Esophagus muscularis mucosa (tissue), 4 donors: ENCODE measurements at regions not wholly inside any gene's neighbourhood (a gene's known extent, or its start where the extent isn't known, plus 50 kb on each side); places are given as distances from the start of the nearest gene placed in this dataset.

Experiments
- DNase-seq: peaks from one replicate; pipeline ENCODE4 v3.0.0-alpha.2; 2017; ENCODE audit errors: extremely low spot score
- H3K27ac ChIP-seq, 4 donors: fragments of 200-600 bp; sonication (generic); replicated peaks in 1 of 4; 1 replicate in 3 of 4; 2 replicates in 1 of 4; pipeline ENCODE4 v1.5.1; 2016 to 2019; ENCODE audit warnings: mild to moderate bottlenecking in 1 of 4
- H3K27me3 ChIP-seq, 4 donors: fragments of 200-600 bp; sonication (generic); one replicate each; pipeline versions ENCODE4 v1.5.1 to v1.6.0; 2016 to 2019
- H3K36me3 ChIP-seq, 4 donors: fragments of 200-600 bp; sonication (generic); one replicate each; pipeline ENCODE4 v1.5.1; 2016 to 2019
- H3K4me1 ChIP-seq, 4 donors: fragments of 200-600 bp; sonication (generic); one replicate each; pipeline ENCODE4 v1.5.1; 2016 to 2019
- H3K4me3 ChIP-seq, 4 donors: fragments of 200-600 bp; sonication (generic); 1 replicate in 2 of 4; 2 replicates in 2 of 4; pipeline ENCODE4 v1.5.1; 2016 to 2019; ENCODE audit warnings: mild to moderate bottlenecking in 4 of 4, moderate library complexity in 1 of 4
- H3K9me3 ChIP-seq, 4 donors: fragments of 200-600 bp; sonication (generic); 1 replicate in 3 of 4; 2 replicates in 1 of 4; pipeline ENCODE4 v1.5.1; 2016 to 2019
- CTCF ChIP-seq, 3 experiments: fragments of 200-600 bp in 2 of 3; fragments of 450-650 bp in 1 of 3; sonication (generic) in 2 of 3; IDR thresholded peaks; one replicate each; pipeline ENCODE4 v1.5.1; 2017 to 2019; ENCODE audit warnings: antibody characterized with exemption in 3 of 3, mild to moderate bottlenecking in 2 of 3, moderate library complexity in 1 of 3
- EP300 ChIP-seq: sonication (generic); formaldehyde crosslinking; IDR thresholded peaks from one replicate; pipeline ENCODE4 v1.6.1; 2017; ENCODE audit warnings: antibody characterized with exemption
- POLR2A ChIP-seq: fragments of 450-650 bp; IDR thresholded peaks from one replicate; pipeline ENCODE4 v1.6.1; 2017; ENCODE audit warnings: antibody characterized with exemption, moderate library complexity, mild to moderate bottlenecking, low read depth
- POLR2AphosphoS5 ChIP-seq, 2 donors: sonication (generic); formaldehyde crosslinking; IDR thresholded peaks; one replicate each; pipeline ENCODE4 v1.6.1; 2017; ENCODE audit warnings: antibody characterized with exemption in 2 of 2
- WGBS: methylation state at CpG from one replicate; pipeline ENCODE4 v1.1.5; 2018; 5-methylcytosine and 5-hydroxymethylcytosine counted together
- intact Hi-C: fragments of 100-400 bp; cut with DNase I; formaldehyde crosslinking; loops from one replicate; pipeline ENCODE4 v1.15.1; 2023

- Histone ChIP-seq H3K27ac (no peak overlapping the region), H3K9me3 (no peaks in the 10 kb centered on the region)
- intact Hi-C loops, result no loop called here
These were observed 379.0 kb upstream of the TPM1 start for GRCh38 chr15:62663547-62663946.

DNA sequence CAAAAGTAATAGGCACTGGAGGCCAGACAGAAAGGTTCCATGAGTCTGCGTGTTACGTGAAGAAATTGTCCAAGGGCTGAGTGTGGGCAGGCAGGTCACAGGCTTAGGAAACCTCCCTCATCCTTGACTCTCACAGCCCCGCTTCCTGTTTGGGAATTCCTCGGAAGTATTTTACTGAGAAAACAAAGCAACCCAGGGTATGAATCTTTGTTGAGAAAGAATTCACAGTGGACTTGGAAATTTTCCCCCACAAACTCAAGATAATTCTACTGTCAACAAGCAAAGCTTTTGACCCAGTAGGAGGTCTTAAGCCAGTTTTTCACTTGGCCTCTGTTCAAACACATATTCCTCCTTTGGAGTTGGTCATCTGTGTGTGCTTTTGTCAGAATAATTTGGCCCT lies 377.1 kb upstream of the TPM1 start:
- 82% methylated on average over 4 of the region's 4 CpGs for WGBS

More at GRCh38 chr15:62663547-62663946, 379.0 kb upstream of the TPM1 start:
- TF ChIP-seq POLR2AphosphoS5 (IDR thresholded peaks at IDR 0.05), result no peak
- TF ChIP-seq POLR2A, result no peak
- no peak for TF ChIP-seq CTCF (IDR thresholded peaks at IDR 0.05)
- TF ChIP-seq EP300, result no peak
- no peak for DNase-seq
- no peaks in the 10 kb centered on the region for H3K4me1 ChIP-seq
- peaks cover 0 to 10% (median 6%) of the 10 kb centered on the region in 4 donors for H3K36me3 ChIP-seq
- no peak overlapping the region for H3K4me3 ChIP-seq
- H3K27me3 ChIP-seq, result no peaks in the 10 kb centered on the region

GRCh38 chr15:62666046-62666445 lies 376.5 kb upstream of the TPM1 start:
- Histone ChIP-seq H3K4me3 (no peak overlapping the region), H3K4me1 (no peaks in the 10 kb centered on the region), H3K36me3 (no peaks in the 10 kb centered on the region), H3K9me3 (no peaks in the 10 kb centered on the region), H3K27me3 (no peaks in the 10 kb centered on the region), H3K27ac (no peak overlapping the region)
- intact Hi-C loops, result no loop called here
- 96% methylated on average over 4 of the region's 4 CpGs for WGBS
- TF ChIP-seq EP300, result no peak
- TF ChIP-seq CTCF (IDR thresholded peaks at IDR 0.05), result no peak
- no peak for DNase-seq

More for the DNA sequence above, 377.1 kb upstream of the TPM1 start:
- no peak overlapping the region for H3K4me3 ChIP-seq
- intact Hi-C loops, result no loop called here
- H3K9me3 ChIP-seq, result no peaks in the 10 kb centered on the region
- no peak for DNase-seq
- H3K27ac ChIP-seq, result no peak overlapping the region
- H3K36me3 ChIP-seq, result no peaks in the 10 kb centered on the region
- H3K4me1 ChIP-seq, result no peaks in the 10 kb centered on the region
- no peaks in the 10 kb centered on the region for H3K27me3 ChIP-seq
- TF ChIP-seq EP300 (no peak), POLR2AphosphoS5 (IDR thresholded peaks at IDR 0.05) (no peak), CTCF (IDR thresholded peaks at IDR 0.05) (no peak), POLR2A (no peak)

GRCh38 chr15:62672268-62672667 lies 370.3 kb upstream of the TPM1 start:
- H3K36me3 ChIP-seq, result peaks cover 0 to 32% (median 17%) of the 10 kb centered on the region in 4 donors
- no peak overlapping the region for H3K27ac ChIP-seq
- WGBS, result 66% methylated on average over 2 of the region's 2 CpGs
- no peaks in the 10 kb centered on the region for H3K27me3 ChIP-seq
- no peaks in the 10 kb centered on the region for H3K4me1 ChIP-seq
- no peaks in the 10 kb centered on the region for H3K9me3 ChIP-seq
- TF ChIP-seq POLR2A (no peak), EP300 (no peak), CTCF (IDR thresholded peaks at IDR 0.05) (no peak), POLR2AphosphoS5 (IDR thresholded peaks at IDR 0.05) (no peak)
- no peak for DNase-seq
- intact Hi-C loops, result no loop called here
- no peak overlapping the region for H3K4me3 ChIP-seq

DNA sequence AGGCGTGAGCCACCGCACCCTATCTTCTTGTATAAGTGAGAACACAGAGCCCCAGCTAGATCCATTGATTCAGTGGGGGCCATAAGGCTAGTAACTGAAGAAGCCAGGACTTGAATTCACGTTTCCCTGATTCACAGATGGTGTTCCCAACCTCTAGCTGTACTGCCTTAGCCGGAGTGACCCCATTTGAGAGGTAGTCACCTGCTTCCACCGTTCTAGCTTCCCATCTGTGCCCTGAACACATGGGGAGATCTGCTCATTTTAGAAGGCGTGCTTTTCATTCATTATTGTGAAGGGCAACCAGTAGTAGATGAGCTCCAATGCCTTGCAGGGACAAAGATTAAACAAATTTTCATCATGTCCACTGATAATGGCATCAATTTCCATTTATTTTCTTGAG lies 365.7 kb upstream of the TPM1 start:
- TF ChIP-seq EP300 (no peak), CTCF (IDR thresholded peaks at IDR 0.05) (no peak)
- H3K9me3 ChIP-seq, result no peaks in the 10 kb centered on the region
- H3K27me3 ChIP-seq, result no peaks in the 10 kb centered on the region
- WGBS, result 100% methylated on average over 6 of the region's 6 CpGs
- no peaks in the 10 kb centered on the region for H3K4me1 ChIP-seq
- H3K4me3 ChIP-seq, result no peak overlapping the region
- H3K27ac ChIP-seq, result no peak overlapping the region
- peaks cover 0 to 33% (median 17%) of the 10 kb centered on the region in 4 donors for H3K36me3 ChIP-seq
- intact Hi-C loops, result no loop called here
- no peak for DNase-seq
